ENCODE measurements at regions not wholly inside any gene's neighbourhood (a gene's known extent, or its start where the extent isn't known, plus 50 kb on each side); places are given as distances from the start of the nearest gene placed in this dataset.

- Histone ChIP-seq H3K27ac (peak overlapping the region; percentile 89 to 97 (median 94)), H3K9me3 (no peaks in the 10 kb centered on the region), H3K27me3 (no peaks in the 10 kb centered on the region), H3K4me3 (no peak overlapping the region), H3K4me1 (peaks cover 97 to 100% of the 10 kb centered on the region in 2 donors), H3K36me3 (peaks cover 0 to 50% of the 10 kb centered on the region in 2 donors)
- intact Hi-C loops (cut with DNase I; ENCODE audit: low total_unique reads) (no loop called here), in situ Hi-C loops (cut with MboI; ENCODE audit: low sequenced_read_pairs in 4 of 4) (loop anchor here in 1 of 4 donors (25.0 kb wide), 1 partner anchor 153 kb away; no protein-coding TSS in a partner anchor)
- no peak for TF ChIP-seq CTCF (IDR thresholded peaks at IDR 0.05 in 4 of 5, conservative IDR thresholded peaks at IDR 0.05 in 1 of 5)
- TF ChIP-seq POLR2A (IDR thresholded peaks at IDR 0.05), result no peak
- no peak for DNase-seq
- no peak for ATAC-seq
Measured at GRCh38 chr7:130884437-130885417, 150.7 kb upstream of the KLF14 start.

- in situ Hi-C loops (cut with MboI; ENCODE audit: low sequenced_read_pairs in 4 of 4), result loop anchor here in 1 of 4 donors (25.0 kb wide), 1 partner anchor 151 kb away; no protein-coding TSS in a partner anchor
- H3K9me3 ChIP-seq, result no peaks in the 10 kb centered on the region
- no peaks in the 10 kb centered on the region for H3K27me3 ChIP-seq
- TF ChIP-seq POLR2A (IDR thresholded peaks at IDR 0.05), result peak in 1 of 2 donors; percentile 40
- TF ChIP-seq CTCF (IDR thresholded peaks at IDR 0.05 in 4 of 5, conservative IDR thresholded peaks at IDR 0.05 in 1 of 5), result no peak
- intact Hi-C loops (cut with DNase I; ENCODE audit: low total_unique reads), result no loop called here
- peaks cover 97 to 100% of the 10 kb centered on the region in 2 donors for H3K4me1 ChIP-seq
- H3K36me3 ChIP-seq, result peaks cover 0 to 47% of the 10 kb centered on the region in 2 donors
- DNase-seq (peak; percentile 63 to 77), ATAC-seq (peak; percentile 10 to 17)
- H3K4me3 ChIP-seq, result peak overlapping the region in 3 of 4 donors; percentile 12 to 32 (median 19)
- H3K27ac ChIP-seq, result peak overlapping the region; percentile 89 to 97 (median 94)
Measured at GRCh38 chr7:130886438-130887135, 152.6 kb upstream of the KLF14 start.

- peak in 1 of 5 experiments; percentile 9 for TF ChIP-seq CTCF (IDR thresholded peaks at IDR 0.05 in 4 of 5, conservative IDR thresholded peaks at IDR 0.05 in 1 of 5)
- TF ChIP-seq POLR2A (IDR thresholded peaks at IDR 0.05), result peak in 1 of 2 donors; percentile 55
- Histone ChIP-seq H3K4me3 (peak overlapping the region in 3 of 4 donors; percentile 12 to 32 (median 19)), H3K27ac (peak overlapping the region; percentile 89 to 97 (median 94)), H3K4me1 (peaks cover 91 to 95% of the 10 kb centered on the region in 2 donors), H3K36me3 (peaks cover 0 to 39% of the 10 kb centered on the region in 2 donors), H3K27me3 (no peaks in the 10 kb centered on the region), H3K9me3 (no peaks in the 10 kb centered on the region)
- DNase-seq (peak in 1 of 2 donors; percentile 75), ATAC-seq (peak; percentile 2 to 24)
- intact Hi-C loops (cut with DNase I; ENCODE audit: low total_unique reads) (no loop called here), in situ Hi-C loops (cut with MboI; ENCODE audit: low sequenced_read_pairs in 4 of 4) (loop anchor here in 1 of 4 donors (25.0 kb wide), 1 partner anchor 150 kb away; no protein-coding TSS in a partner anchor)
Measured at GRCh38 chr7:130887182-130887956, 153.4 kb upstream of the KLF14 start.

- Histone ChIP-seq H3K4me1 (peaks cover 91 to 95% of the 10 kb centered on the region in 2 donors), H3K27me3 (no peaks in the 10 kb centered on the region), H3K36me3 (peaks cover 0 to 33% of the 10 kb centered on the region in 2 donors), H3K4me3 (peak overlapping the region in 3 of 4 donors; percentile 12 to 32 (median 19)), H3K27ac (peak overlapping the region; percentile 89 to 97 (median 94)), H3K9me3 (no peaks in the 10 kb centered on the region)
- DNase-seq, result peak in 1 of 2 donors; percentile 52
- TF ChIP-seq CTCF (IDR thresholded peaks at IDR 0.05 in 4 of 5, conservative IDR thresholded peaks at IDR 0.05 in 1 of 5), result no peak
- no peak for TF ChIP-seq POLR2A (IDR thresholded peaks at IDR 0.05)
- no peak for ATAC-seq
- intact Hi-C loops (cut with DNase I; ENCODE audit: low total_unique reads), result no loop called here
- in situ Hi-C loops (cut with MboI; ENCODE audit: low sequenced_read_pairs in 4 of 4), result loop anchor here in 1 of 4 donors (25.0 kb wide), 1 partner anchor 149 kb away; no protein-coding TSS in a partner anchor
Measured at GRCh38 chr7:130887957-130888371, 154.0 kb upstream of the KLF14 start.

Data from gastrocnemius medialis (tissue), 4 donors.